ENCODE measurements at regions not wholly inside any gene's neighbourhood (a gene's known extent, or its start where the extent isn't known, plus 50 kb on each side); places are given as distances from the start of the nearest gene placed in this dataset.

DNA sequence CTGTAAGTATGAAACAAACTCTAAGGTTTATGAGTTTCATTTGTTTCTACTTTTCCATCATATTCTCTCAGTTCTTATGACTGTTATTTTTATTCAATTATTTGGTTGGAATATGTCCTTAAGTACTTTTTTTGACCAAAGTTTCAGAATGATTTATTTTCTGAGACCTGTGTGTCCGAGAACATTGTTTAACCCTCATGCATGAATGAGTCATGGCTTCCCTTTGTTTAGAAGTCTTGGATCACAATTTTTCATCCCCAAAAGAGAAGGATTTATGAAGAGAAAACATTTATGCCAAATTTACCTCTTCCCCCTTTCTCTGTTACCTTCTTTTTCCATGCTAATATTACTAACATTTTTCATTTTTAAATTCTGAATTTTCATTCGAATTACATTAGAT lies 518.0 kb upstream of the NR2F2 start:
- TF ChIP-seq, protein P1, sequence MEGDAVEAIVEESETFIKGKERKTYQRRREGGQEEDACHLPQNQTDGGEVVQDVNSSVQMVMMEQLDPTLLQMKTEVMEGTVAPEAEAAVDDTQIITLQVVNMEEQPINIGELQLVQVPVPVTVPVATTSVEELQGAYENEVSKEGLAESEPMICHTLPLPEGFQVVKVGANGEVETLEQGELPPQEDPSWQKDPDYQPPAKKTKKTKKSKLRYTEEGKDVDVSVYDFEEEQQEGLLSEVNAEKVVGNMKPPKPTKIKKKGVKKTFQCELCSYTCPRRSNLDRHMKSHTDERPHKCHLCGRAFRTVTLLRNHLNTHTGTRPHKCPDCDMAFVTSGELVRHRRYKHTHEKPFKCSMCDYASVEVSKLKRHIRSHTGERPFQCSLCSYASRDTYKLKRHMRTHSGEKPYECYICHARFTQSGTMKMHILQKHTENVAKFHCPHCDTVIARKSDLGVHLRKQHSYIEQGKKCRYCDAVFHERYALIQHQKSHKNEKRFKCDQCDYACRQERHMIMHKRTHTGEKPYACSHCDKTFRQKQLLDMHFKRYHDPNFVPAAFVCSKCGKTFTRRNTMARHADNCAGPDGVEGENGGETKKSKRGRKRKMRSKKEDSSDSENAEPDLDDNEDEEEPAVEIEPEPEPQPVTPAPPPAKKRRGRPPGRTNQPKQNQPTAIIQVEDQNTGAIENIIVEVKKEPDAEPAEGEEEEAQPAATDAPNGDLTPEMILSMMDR (IDR thresholded peaks at IDR 0.05), result no peak
- TF ChIP-seq POLR2AphosphoS5 (IDR thresholded peaks at IDR 0.05), result no peak
